ENCODE measurements at regions not wholly inside any gene's neighbourhood (a gene's known extent, or its start where the extent isn't known, plus 50 kb on each side); places are given as distances from the start of the nearest gene placed in this dataset.
"Not testable (repeated sequence)": the region's sequence is repeated elsewhere in the genome, so short reads cannot be mapped to it uniquely, and the experiment has no call there.

GRCh38 chr2:12543076-12543977 is 173.4 kb upstream of the TRIB2 start:
- DNase-seq (ENCODE audit: low read depth), result no peak

- peak; percentile 61 for DNase-seq (ENCODE audit: low read depth)
These were observed 172.7 kb upstream of the TRIB2 start for GRCh38 chr2:12543978-12544558.

- no peak for DNase-seq (ENCODE audit: low read depth)
These were observed 169.1 kb upstream of the TRIB2 start for GRCh38 chr2:12547566-12548170.

- no peak for DNase-seq (ENCODE audit: low read depth)
These were observed 167.8 kb upstream of the TRIB2 start for GRCh38 chr2:12548906-12549305.

GRCh38 chr2:12549641-12550040 is 167.1 kb upstream of the TRIB2 start:
- peak; percentile 50 for DNase-seq (ENCODE audit: low read depth)

GRCh38 chr2:12552092-12552491 is 164.6 kb upstream of the TRIB2 start:
- no peak for DNase-seq (ENCODE audit: low read depth)

- DNase-seq (ENCODE audit: low read depth), result no peak
These were observed 162.3 kb upstream of the TRIB2 start for GRCh38 chr2:12554224-12555011.

- peak; percentile 78 for DNase-seq (ENCODE audit: low read depth)
These were observed 161.6 kb upstream of the TRIB2 start for GRCh38 chr2:12555012-12555645.

GRCh38 chr2:12556762-12557161 is 160.0 kb upstream of the TRIB2 start:
- peak; percentile 85 for DNase-seq (ENCODE audit: low read depth)

- no peak for DNase-seq (ENCODE audit: low read depth)
These were observed 159.0 kb upstream of the TRIB2 start for GRCh38 chr2:12557688-12558087.

GRCh38 chr2:12558519-12558918 is 158.2 kb upstream of the TRIB2 start:
- no peak for DNase-seq (ENCODE audit: low read depth)

GRCh38 chr2:12560618-12561017 is 156.1 kb upstream of the TRIB2 start:
- DNase-seq (ENCODE audit: low read depth), result no peak

GRCh38 chr2:12567411-12567810 is 149.3 kb upstream of the TRIB2 start:
- no peak for DNase-seq (ENCODE audit: low read depth)

- not testable (repeated sequence) for DNase-seq (ENCODE audit: low read depth)
These were observed 147.2 kb upstream of the TRIB2 start for GRCh38 chr2:12569510-12569909.

- DNase-seq (ENCODE audit: low read depth), result not testable (repeated sequence)
These were observed 146.8 kb upstream of the TRIB2 start for GRCh38 chr2:12569929-12570328.

GRCh38 chr2:12577091-12577490 is 139.6 kb upstream of the TRIB2 start:
- no peak for DNase-seq (ENCODE audit: low read depth)

- DNase-seq (ENCODE audit: low read depth), result no peak
These were observed 139.0 kb upstream of the TRIB2 start for GRCh38 chr2:12577567-12578253.

GRCh38 chr2:12579018-12579417 is 137.7 kb upstream of the TRIB2 start:
- DNase-seq (ENCODE audit: low read depth), result no peak

- no peak for DNase-seq (ENCODE audit: low read depth)
These were observed 132.4 kb upstream of the TRIB2 start for GRCh38 chr2:12584338-12584737.

- DNase-seq (ENCODE audit: low read depth), result no peak
These were observed 131.0 kb upstream of the TRIB2 start for GRCh38 chr2:12585784-12586183.

GRCh38 chr2:12587228-12587627 is 129.5 kb upstream of the TRIB2 start:
- no peak for DNase-seq (ENCODE audit: low read depth)

Measured in iris pigment epithelial cell (primary cell).